ENCODE measurements at regions not wholly inside any gene's neighbourhood (a gene's known extent, or its start where the extent isn't known, plus 50 kb on each side); places are given as distances from the start of the nearest gene placed in this dataset.

DNA sequence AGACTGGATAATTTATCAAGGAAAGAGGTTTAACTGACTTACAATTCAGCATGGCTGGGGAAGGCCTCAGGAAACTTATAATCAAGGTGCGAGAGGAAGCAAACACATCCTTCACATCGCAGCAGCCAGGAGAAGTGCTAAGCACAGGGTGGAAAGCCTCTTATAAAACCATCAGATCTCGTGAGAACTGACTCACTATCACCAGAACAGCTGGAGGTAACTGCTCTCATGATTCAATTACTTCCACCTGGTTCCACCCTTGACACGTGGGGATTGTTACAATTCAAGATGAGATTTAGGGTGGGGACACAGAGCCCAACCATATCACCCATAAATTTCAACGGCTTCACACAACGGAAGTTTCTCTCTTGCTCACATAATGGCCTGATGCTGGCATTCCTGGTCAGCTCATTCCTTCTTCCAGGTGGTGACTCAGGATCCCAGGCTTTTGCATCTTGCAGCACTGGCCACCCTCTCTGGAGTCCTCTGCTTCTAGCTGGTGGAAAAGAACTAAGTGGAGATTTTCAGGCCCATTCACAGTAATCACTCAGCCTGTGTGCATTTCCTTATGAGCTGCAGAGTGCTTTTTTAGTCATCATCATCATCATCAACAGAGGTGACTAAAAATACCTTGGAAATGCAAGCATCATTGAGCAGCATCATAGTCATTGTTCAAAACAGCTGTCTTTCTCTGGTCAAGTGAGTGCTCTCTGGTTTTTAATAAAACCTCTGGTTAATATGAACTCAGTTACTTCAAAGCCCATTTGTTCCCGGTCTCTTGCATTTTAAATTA lies 308.1 kb downstream of the SFMBT2 start:
- TF ChIP-seq EZH2 (IDR thresholded peaks at IDR 0.05; ENCODE audit: insufficient read depth, poor library complexity, severe bottlenecking) (no peak), EZH2phosphoT487 (IDR thresholded peaks at IDR 0.05; ENCODE audit: insufficient read depth, low read depth) (no peak)
